ENCODE measurements at regions not wholly inside any gene's neighbourhood (a gene's known extent, or its start where the extent isn't known, plus 50 kb on each side); places are given as distances from the start of the nearest gene placed in this dataset.

- TF ChIP-seq CTCF (IDR thresholded peaks at IDR 0.05; ENCODE audit: low read depth, low read length) (no peak), EZH2phosphoT487 (IDR thresholded peaks at IDR 0.05; ENCODE audit: low read depth) (no peak)
Observed at GRCh38 chr9:107992271-107992670, 502.7 kb upstream of the KLF4 start.
